Calu3 (cell line): ENCODE measurements at regions not wholly inside any gene's neighbourhood (a gene's known extent, or its start where the extent isn't known, plus 50 kb on each side); places are given as distances from the start of the nearest gene placed in this dataset.

Source experiments
- BruUV-seq: library from RNA; stranded (reverse); fragments of 400-500 nt; replicated peaks from 2 replicates; lab custom pipeline; 2021; lab: Mats Ljungman, UMichigan
- CTCF ChIA-PET: fragments of 300-600 bp; sonication (Branson Sonifier 250); formaldehyde crosslinking; loops from one replicate; lab custom pipeline; 2022; ENCODE audit warnings: antibody characterized with exemption; lab: Charles Lee
- DNase-seq: peaks from one replicate; pipeline ENCODE4 v3.0.0; 2022
- H3K27ac Mint-ChIP-seq: one replicate; pipeline ENCODE4 v1.8.0; 2022; ENCODE audit warnings: mixed read lengths; ENCODE audit not compliant: unreplicated experiment
- H3K27me3 Mint-ChIP-seq: one replicate; pipeline ENCODE4 v1.8.0; 2022; ENCODE audit warnings: mixed read lengths; ENCODE audit not compliant: unreplicated experiment
- H3K36me3 Mint-ChIP-seq: one replicate; pipeline ENCODE4 v1.8.0; 2022; ENCODE audit warnings: mild to moderate bottlenecking, moderate library complexity, mixed read lengths; ENCODE audit not compliant: insufficient read depth, unreplicated experiment
- H3K4me1 Mint-ChIP-seq: one replicate; pipeline ENCODE4 v1.8.0; 2022; ENCODE audit warnings: mild to moderate bottlenecking, low read depth, mixed read lengths; ENCODE audit not compliant: unreplicated experiment
- H3K4me3 Mint-ChIP-seq: one replicate; pipeline ENCODE4 v1.8.0; 2022; ENCODE audit warnings: mild to moderate bottlenecking, low read depth, moderate library complexity, mixed read lengths; ENCODE audit not compliant: unreplicated experiment
- H3K9me3 Mint-ChIP-seq: one replicate; pipeline ENCODE4 v1.8.0; 2022; ENCODE audit warnings: low read depth, mixed read lengths; ENCODE audit not compliant: unreplicated experiment
- CTCF ChIP-seq: fragments of 200-600 bp; IDR thresholded peaks from one replicate; pipeline ENCODE4 v1.8.0; 2022; ENCODE audit warnings: antibody characterized with exemption; ENCODE audit not compliant: unreplicated experiment
- intact Hi-C: fragments of 100-400 bp; cut with micrococcal nuclease; formaldehyde crosslinking; loops from one replicate; pipeline ENCODE4 v1.10.0; 2022; ENCODE audit not compliant: unreplicated experiment

- no TSS peak for BruUV-seq
Observed at GRCh38 chr10:3551761-3552160, 233.2 kb downstream of the KLF6 start.

GRCh38 chr10:3549118-3549517 lies 235.9 kb downstream of the KLF6 start:
- H3K27me3 Mint-ChIP-seq: no peaks in the 10 kb centered on the region
- BruUV-seq: no TSS peak
- no peak for DNase-seq
- no peak overlapping the region for H3K4me3 Mint-ChIP-seq
- no peak for TF ChIP-seq CTCF
- no peak overlapping the region for H3K27ac Mint-ChIP-seq
- intact Hi-C loops: no loop called here
- H3K4me1 Mint-ChIP-seq: no peaks in the 10 kb centered on the region
- H3K9me3 Mint-ChIP-seq: peaks cover 3% of the 10 kb centered on the region
- CTCF ChIA-PET: no interaction called here
- no peaks in the 10 kb centered on the region for H3K36me3 Mint-ChIP-seq

More at GRCh38 chr10:3551761-3552160, 233.2 kb downstream of the KLF6 start:
- no peak overlapping the region for H3K4me3 Mint-ChIP-seq
- H3K27me3 Mint-ChIP-seq: no peaks in the 10 kb centered on the region
- no peak overlapping the region for H3K27ac Mint-ChIP-seq
- TF ChIP-seq CTCF: no peak
- H3K4me1 Mint-ChIP-seq: no peaks in the 10 kb centered on the region
- peaks cover 5% of the 10 kb centered on the region for H3K36me3 Mint-ChIP-seq
- intact Hi-C loops: no loop called here
- CTCF ChIA-PET: no interaction called here
- no peak for DNase-seq
- peaks cover 4% of the 10 kb centered on the region for H3K9me3 Mint-ChIP-seq

- intact Hi-C loops: no loop called here
- no peak for TF ChIP-seq CTCF
- CTCF ChIA-PET: no interaction called here
- Mint-ChIP-seq H3K27me3 (no peaks in the 10 kb centered on the region), H3K36me3 (no peaks in the 10 kb centered on the region), H3K4me1 (no peaks in the 10 kb centered on the region), H3K9me3 (peaks cover 3% of the 10 kb centered on the region), H3K27ac (no peak overlapping the region), H3K4me3 (no peak overlapping the region)
- no TSS peak for BruUV-seq
- no peak for DNase-seq
Observed at GRCh38 chr10:3548702-3549101, 236.3 kb downstream of the KLF6 start.

GRCh38 chr10:3548076-3548475 lies 236.9 kb downstream of the KLF6 start:
- intact Hi-C loops: no loop called here
- no peak for DNase-seq
- CTCF ChIA-PET: no interaction called here
- TF ChIP-seq CTCF: no peak
- BruUV-seq: no TSS peak
- Mint-ChIP-seq H3K36me3 (no peaks in the 10 kb centered on the region), H3K9me3 (peaks cover 3% of the 10 kb centered on the region), H3K27me3 (no peaks in the 10 kb centered on the region), H3K4me1 (no peaks in the 10 kb centered on the region), H3K4me3 (no peak overlapping the region), H3K27ac (no peak overlapping the region)
